ENCODE measurements at regions not wholly inside any gene's neighbourhood (a gene's known extent, or its start where the extent isn't known, plus 50 kb on each side); places are given as distances from the start of the nearest gene placed in this dataset.

DNA sequence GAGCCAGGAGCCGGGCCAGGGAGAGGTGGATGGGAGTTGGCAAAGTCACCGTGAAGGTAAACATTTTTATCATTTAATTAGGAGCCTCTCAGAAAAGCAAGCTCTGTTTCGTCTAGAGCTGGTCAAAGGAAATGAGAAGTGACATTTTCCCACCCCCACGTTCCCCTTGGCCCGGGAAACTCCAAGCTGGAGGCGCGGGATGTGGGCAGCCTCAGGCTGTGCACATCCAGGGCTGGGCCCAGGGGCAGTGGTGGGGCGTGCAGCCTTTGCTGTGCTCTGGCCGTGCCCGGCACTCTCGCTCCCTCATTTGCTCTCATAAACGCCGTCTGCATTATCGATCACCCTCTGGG is 135.6 kb upstream of the RET start:
- TF ChIP-seq, protein P1, sequence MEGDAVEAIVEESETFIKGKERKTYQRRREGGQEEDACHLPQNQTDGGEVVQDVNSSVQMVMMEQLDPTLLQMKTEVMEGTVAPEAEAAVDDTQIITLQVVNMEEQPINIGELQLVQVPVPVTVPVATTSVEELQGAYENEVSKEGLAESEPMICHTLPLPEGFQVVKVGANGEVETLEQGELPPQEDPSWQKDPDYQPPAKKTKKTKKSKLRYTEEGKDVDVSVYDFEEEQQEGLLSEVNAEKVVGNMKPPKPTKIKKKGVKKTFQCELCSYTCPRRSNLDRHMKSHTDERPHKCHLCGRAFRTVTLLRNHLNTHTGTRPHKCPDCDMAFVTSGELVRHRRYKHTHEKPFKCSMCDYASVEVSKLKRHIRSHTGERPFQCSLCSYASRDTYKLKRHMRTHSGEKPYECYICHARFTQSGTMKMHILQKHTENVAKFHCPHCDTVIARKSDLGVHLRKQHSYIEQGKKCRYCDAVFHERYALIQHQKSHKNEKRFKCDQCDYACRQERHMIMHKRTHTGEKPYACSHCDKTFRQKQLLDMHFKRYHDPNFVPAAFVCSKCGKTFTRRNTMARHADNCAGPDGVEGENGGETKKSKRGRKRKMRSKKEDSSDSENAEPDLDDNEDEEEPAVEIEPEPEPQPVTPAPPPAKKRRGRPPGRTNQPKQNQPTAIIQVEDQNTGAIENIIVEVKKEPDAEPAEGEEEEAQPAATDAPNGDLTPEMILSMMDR (conservative IDR thresholded peaks at IDR 0.05 in 1 of 2, IDR thresholded peaks at IDR 0.05 in 1 of 2; ENCODE audit: low read depth in 1 of 2, low read length in 2 of 2): no peak
- no peak for TF ChIP-seq EZH2 (IDR thresholded peaks at IDR 0.05; ENCODE audit: low read length, missing control alignments)
